AG09319 (cell line): ENCODE measurements at regions not wholly inside any gene's neighbourhood (a gene's known extent, or its start where the extent isn't known, plus 50 kb on each side); places are given as distances from the start of the nearest gene placed in this dataset.
"Not testable (repeated sequence)": the region's sequence is repeated elsewhere in the genome, so short reads cannot be mapped to it uniquely, and the experiment has no call there.

Experiments used
- DNase-seq: peaks from one replicate; pipeline ENCODE4 v3.0.0-alpha.2; 2010; ENCODE audit warnings: low read depth; ENCODE audit errors: extremely low read depth
- TF ChIP-seq, protein P1 (sequence below): IDR thresholded peaks from 2 replicates; pipeline ENCODE4 v1.5.1; 2011; ENCODE audit warnings: low read depth, mild to moderate bottlenecking, inconsistent platforms, low read length, moderate library complexity

DNA sequence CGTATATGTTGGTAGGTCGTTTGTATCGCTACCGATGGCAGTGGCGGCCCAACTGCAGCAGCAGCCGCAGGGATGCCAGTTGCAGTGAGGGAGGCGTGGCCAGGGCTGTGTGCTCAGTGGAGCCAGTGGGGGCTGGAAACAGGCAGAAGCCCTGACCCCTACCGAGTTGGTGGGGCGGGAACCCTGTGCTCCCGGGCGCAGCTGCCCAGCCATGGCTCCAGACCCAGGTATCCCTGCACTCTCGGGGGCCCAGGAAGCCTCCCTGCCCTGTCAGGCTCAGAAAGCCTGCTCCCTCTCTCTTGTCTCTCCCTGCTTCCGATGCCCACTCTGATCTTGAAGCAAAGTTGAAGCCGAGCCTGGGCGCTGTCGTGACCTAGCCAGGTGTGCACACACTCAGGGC, 78.6 kb upstream of the ITGB1 start:
- no peak for DNase-seq
- TF ChIP-seq, protein P1, sequence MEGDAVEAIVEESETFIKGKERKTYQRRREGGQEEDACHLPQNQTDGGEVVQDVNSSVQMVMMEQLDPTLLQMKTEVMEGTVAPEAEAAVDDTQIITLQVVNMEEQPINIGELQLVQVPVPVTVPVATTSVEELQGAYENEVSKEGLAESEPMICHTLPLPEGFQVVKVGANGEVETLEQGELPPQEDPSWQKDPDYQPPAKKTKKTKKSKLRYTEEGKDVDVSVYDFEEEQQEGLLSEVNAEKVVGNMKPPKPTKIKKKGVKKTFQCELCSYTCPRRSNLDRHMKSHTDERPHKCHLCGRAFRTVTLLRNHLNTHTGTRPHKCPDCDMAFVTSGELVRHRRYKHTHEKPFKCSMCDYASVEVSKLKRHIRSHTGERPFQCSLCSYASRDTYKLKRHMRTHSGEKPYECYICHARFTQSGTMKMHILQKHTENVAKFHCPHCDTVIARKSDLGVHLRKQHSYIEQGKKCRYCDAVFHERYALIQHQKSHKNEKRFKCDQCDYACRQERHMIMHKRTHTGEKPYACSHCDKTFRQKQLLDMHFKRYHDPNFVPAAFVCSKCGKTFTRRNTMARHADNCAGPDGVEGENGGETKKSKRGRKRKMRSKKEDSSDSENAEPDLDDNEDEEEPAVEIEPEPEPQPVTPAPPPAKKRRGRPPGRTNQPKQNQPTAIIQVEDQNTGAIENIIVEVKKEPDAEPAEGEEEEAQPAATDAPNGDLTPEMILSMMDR = no peak

DNA sequence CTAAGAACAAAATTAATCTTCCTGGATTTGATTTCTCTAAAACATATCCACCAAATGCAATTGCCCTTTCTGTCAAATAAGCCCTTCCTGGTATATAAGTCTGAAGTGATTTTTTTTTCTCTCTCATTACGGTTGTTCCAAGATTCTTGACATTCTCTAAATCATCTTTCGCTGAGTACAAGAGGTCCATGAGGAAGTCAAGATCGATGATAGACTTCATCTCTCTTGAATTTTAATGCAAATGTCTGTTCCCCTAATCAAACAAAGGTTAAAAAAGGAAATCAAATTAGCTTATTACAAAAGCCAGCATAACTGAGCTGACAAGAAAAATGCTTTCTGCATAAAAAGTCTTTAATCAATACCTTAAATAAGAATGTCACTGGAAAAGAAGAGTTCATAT, 77.4 kb upstream of the ITGB1 start:
- DNase-seq = no peak
- TF ChIP-seq, protein P1 = no peak

DNA sequence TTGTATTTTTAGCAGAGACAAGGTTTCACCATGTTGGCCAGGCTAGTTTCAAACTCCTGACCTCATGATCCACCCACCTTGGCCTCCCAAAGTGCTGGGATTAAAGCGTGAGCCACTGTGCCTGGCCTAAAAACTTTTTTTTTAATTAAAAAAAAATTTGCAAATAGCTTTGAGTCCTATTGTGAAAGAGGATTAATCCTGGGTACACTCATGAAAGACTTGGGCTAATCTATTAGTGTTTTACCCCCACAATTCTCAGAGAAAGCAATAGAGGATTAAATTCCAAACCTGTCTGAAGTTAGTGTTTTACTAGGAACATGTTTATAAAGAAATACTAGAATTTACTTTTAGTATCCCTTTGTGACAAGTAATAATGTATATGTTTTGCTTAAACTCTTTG, 76.9 kb upstream of the ITGB1 start:
- no peak for DNase-seq
- TF ChIP-seq, protein P1 = no peak

DNA sequence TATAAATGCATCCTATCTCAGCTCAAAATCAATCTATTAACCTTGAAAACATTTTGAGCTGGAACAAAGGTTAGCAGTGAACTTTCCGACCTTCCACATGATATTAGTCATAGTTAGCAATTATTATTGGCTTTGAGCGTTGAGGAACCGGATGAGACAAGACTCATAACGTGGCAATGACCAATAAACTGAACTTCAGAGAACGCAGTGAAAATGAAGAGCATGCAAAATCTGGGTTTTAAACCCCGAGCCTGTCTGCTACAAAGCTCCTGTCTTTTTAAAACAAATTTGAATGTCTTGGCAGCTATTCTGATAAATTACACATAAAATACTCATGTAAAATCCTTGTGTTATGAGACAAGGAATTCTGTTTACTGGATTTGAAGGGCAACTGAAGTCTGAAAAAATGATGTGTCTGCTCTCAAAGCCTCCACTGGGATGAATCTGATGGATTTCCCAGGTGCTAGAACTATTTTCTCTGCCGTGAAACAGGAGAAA, 74.7 kb upstream of the ITGB1 start:
- DNase-seq = no peak
- TF ChIP-seq, protein P1 = no peak

DNA sequence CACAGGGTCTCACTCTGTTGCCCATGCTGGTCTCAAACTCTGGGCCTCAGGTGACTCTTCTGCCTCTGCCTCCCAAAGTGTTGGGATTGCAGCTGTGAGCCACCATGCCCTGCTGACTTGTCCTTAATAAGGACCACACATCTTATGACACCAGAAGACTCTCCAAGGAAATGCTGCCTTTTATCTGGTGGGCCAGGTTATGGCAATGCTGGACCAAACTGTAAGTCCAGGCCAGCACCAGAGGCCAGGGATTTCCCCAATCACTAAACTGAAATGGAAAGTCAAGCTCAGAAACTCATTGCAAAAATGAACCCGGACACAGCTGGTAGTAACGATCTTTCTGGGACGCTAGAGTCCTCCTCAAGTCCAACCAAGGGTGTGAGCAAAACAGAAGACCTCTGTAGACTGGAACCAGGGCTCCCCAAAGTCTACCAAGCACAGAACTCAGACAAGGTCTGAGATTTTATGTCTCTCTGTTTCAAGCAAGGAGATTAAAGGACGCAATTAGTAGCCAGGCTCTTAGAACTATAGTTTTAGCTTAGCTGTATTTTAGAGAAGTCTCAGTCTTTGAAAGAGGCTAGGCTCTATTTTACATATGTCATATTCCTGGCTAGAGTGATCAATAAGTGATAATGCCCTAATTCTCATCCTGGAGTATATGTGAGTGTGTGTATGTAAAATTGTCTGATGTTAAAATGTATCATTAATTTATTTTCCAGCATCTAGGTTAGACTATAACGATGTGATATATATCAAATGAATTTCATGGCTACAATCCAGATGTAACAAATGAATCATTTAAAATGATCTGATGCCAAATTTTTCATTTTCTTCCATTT, 74.0 kb upstream of the ITGB1 start:
- TF ChIP-seq, protein P1 = no peak
- no peak for DNase-seq

DNA sequence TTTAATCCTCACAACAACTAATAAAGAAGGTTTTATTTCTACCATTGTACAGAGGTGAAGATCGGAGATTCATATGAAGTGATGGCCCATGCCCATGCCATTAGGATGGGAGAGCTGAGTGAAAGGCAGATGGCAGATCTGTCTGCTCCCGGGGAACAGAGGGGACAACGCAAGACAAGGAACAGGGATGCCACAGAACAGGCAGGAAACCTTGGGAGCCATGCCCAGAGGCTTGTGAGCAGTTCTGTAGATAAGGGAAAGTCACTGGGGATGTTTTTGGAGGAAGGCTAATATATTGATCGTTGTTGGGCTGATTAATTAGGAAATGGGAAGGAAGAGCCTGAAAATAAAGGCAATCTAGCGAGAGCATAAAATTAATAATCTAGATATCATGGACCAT, 73.1 kb upstream of the ITGB1 start:
- DNase-seq = no peak
- TF ChIP-seq, protein P1 = no peak

DNA sequence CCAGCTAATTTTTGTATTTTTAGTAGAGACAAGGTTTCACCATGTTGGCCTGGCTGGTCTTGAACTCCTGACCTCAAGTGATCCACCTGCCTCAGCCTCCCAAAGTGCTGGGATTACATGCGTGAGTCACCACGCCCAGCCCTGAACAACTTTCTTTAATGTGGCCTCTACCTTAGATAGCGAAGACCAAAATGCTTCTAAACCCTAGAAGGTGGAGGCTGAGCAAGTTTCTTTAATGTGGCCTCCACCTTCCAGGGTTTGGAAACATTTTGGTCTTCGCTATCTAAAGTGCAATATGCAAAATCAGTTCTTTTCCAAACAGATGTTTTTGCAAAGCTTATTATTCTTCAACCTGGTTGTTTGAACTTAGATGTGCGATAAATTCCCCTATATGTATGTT, 70.5 kb upstream of the ITGB1 start:
- DNase-seq = not testable (repeated sequence)

DNA sequence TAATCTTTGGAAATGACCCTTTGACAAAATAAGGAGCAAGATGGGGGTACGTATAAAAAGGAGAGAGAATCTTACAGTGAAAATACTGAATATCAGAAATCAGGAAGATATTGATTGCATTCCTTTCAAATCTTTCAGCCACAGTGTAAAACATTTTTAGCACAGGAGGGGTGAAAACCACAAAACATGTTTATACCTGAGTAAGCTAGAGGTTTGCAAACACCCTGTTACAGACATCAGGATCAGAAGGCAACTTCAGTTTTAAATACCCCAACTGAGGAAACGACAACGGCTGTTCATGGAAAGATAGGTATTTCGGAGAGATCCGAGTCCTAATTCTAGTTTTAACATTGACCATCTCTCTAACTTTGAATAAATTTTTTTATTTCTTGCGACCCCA, 69.1 kb upstream of the ITGB1 start:
- TF ChIP-seq, protein P1 = no peak
- DNase-seq = no peak
